ENCODE measurements at regions not wholly inside any gene's neighbourhood (a gene's known extent, or its start where the extent isn't known, plus 50 kb on each side); places are given as distances from the start of the nearest gene placed in this dataset.

DNA sequence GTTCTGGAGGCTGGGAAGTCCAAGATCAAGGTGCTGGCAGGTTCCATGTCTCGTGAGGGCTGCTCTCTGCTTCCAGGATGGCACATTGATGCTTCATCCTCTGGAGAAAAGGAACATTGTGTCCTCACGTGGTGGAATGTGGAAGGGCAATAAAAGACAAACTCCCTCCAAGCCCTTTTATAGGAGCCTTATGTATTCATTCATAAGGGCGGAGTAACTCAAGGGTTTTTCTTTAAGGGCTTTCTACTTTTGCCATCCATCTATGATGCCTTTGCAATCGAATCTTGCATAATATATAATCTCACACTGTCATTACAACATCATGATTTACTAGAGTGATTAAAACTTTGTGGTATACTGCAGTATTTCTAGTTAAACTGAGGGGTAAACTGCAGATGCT is 132.7 kb upstream of the DDHD1 start:
- no peak overlapping the region for H3K27ac ChIP-seq
- H3K9me3 ChIP-seq: no peaks in the 10 kb centered on the region
- TF ChIP-seq, protein P1, sequence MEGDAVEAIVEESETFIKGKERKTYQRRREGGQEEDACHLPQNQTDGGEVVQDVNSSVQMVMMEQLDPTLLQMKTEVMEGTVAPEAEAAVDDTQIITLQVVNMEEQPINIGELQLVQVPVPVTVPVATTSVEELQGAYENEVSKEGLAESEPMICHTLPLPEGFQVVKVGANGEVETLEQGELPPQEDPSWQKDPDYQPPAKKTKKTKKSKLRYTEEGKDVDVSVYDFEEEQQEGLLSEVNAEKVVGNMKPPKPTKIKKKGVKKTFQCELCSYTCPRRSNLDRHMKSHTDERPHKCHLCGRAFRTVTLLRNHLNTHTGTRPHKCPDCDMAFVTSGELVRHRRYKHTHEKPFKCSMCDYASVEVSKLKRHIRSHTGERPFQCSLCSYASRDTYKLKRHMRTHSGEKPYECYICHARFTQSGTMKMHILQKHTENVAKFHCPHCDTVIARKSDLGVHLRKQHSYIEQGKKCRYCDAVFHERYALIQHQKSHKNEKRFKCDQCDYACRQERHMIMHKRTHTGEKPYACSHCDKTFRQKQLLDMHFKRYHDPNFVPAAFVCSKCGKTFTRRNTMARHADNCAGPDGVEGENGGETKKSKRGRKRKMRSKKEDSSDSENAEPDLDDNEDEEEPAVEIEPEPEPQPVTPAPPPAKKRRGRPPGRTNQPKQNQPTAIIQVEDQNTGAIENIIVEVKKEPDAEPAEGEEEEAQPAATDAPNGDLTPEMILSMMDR (IDR thresholded peaks at IDR 0.05): no peak
- no peak for TF ChIP-seq POLR2A (IDR thresholded peaks at IDR 0.05)
- ATAC-seq (no peak), DNase-seq (no peak)
- whole genome bisulfite sequencing (ENCODE audit: insufficient coverage, low coverage, low lambda C conversion rate, missing lambda C conversion rate): 61% methylated on average over 3 of the region's 4 CpGs
- H3K27me3 ChIP-seq: no peaks in the 10 kb centered on the region
- intact Hi-C loops (cut with DNase I): no loop called here
- no peaks in the 10 kb centered on the region for H3K36me3 ChIP-seq
- no peak overlapping the region for H3K4me3 ChIP-seq
- no peaks in the 10 kb centered on the region for H3K4me1 ChIP-seq

DNA sequence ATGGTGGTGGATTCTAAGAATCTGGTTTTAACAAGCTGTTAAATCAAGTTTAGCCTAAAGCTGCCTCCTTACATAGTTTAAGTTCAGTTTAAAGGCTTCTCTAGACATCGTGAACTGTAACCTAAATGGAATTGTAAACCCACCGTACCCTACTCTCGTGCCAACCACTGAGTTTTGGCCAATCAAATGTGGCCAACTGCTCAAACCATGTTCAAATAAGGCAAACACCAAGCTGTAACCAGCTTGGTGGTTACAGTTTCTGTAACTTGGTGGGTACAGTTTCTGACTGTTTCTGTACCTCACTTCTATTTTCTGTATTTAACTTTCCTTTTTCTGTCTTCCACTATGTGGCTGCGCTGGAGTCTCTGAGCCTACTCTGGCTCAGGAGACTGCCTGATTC is 131.9 kb upstream of the DDHD1 start:
- Histone ChIP-seq H3K36me3 (no peaks in the 10 kb centered on the region), H3K27me3 (no peaks in the 10 kb centered on the region), H3K4me1 (no peaks in the 10 kb centered on the region), H3K9me3 (no peaks in the 10 kb centered on the region), H3K4me3 (no peak overlapping the region), H3K27ac (no peak overlapping the region)
- intact Hi-C loops (cut with DNase I): no loop called here
- WGBS (ENCODE audit: insufficient coverage, low coverage, low lambda C conversion rate, missing lambda C conversion rate): 83% methylated on average over 4 of the region's 4 CpGs
- TF ChIP-seq, protein P1 (IDR thresholded peaks at IDR 0.05): no peak
- TF ChIP-seq POLR2A (IDR thresholded peaks at IDR 0.05): no peak
- ATAC-seq: no peak
- DNase-seq: no peak

DNA sequence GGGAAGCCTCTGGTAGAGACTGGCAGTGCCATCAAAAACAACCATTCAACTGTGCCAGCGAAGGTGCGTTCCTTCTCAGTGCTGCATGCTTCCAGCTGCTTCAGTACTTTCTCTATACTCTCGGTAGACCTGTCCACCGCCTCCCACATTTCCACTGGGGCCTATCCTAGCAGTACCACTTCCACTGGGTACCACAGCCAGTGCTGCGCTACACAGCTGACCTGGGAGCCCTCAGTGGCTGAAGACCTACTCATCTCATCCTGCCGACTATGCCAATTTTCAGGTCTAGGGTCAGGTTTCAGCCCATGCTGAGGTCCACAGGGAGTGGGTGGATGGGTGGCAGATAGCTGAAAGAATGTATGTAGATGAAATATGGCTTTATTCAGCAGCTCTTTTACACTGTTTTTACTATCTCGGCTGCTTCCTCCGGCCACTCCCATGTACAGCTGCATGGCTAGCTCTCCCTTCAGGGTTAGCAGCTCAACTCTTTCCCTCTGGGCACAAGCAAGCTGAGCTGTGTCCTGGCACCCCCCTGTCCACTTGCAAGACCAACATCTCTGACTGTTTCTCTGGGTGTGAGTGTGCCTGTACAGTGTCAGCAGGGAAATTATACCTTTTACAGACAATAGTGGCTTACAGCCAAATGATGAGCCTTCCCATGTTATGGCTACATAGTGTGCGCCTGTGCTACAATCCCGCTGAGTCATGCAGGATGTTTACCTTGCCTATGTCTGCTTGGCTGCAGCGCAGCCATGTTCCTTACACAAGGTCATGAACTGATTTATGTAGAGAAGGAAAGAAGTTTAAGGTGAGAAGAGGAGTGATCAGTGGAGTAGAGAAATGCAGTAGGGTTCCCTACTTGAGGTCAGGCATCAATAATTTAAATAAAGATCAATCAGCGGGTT is 125.7 kb upstream of the DDHD1 start:
- Histone ChIP-seq H3K4me3 (no peak overlapping the region), H3K4me1 (no peaks in the 10 kb centered on the region), H3K9me3 (no peaks in the 10 kb centered on the region), H3K36me3 (no peaks in the 10 kb centered on the region), H3K27ac (no peak overlapping the region), H3K27me3 (no peaks in the 10 kb centered on the region)
- intact Hi-C loops (cut with DNase I): no loop called here
- TF ChIP-seq, protein P1 (IDR thresholded peaks at IDR 0.05): no peak
- no peak for TF ChIP-seq POLR2A (IDR thresholded peaks at IDR 0.05)
- 77% methylated on average over 8 of the region's 12 CpGs for WGBS (ENCODE audit: insufficient coverage, low coverage, low lambda C conversion rate, missing lambda C conversion rate)
- no peak for DNase-seq
- no peak for ATAC-seq

DNA sequence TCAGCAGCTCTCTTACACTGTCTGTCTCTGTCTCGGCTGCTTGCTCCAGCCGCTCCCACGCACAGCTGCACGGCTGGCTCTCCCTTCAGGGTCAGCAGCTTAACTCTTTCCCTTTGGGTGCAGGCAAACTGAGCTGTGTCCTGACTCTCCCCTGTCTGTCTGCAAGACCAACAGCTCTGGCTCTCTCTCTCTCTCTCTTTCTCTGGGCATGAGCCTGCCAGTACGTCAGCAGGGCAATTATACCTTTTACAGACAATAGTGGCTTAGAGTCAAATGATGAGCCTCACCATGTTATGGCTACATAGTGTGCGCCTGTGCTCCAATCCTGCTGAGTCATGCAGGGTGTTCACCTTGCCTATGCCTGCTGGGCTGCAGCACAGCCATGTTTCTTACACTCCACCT is 120.5 kb upstream of the DDHD1 start:
- 64% methylated on average over 5 of the region's 6 CpGs for WGBS (ENCODE audit: insufficient coverage, low coverage, low lambda C conversion rate, missing lambda C conversion rate)
- Histone ChIP-seq H3K27ac (no peak overlapping the region), H3K4me3 (no peak overlapping the region), H3K36me3 (no peaks in the 10 kb centered on the region), H3K27me3 (no peaks in the 10 kb centered on the region), H3K4me1 (no peaks in the 10 kb centered on the region), H3K9me3 (no peaks in the 10 kb centered on the region)
- intact Hi-C loops (cut with DNase I): no loop called here
- DNase-seq (no peak), ATAC-seq (no peak)
- TF ChIP-seq, protein P1 (IDR thresholded peaks at IDR 0.05): no peak
- no peak for TF ChIP-seq POLR2A (IDR thresholded peaks at IDR 0.05)
